HG03108 (cell line): ENCODE measurements at regions not wholly inside any gene's neighbourhood (a gene's known extent, or its start where the extent isn't known, plus 50 kb on each side); places are given as distances from the start of the nearest gene placed in this dataset.
"Not testable (repeated sequence)": the region's sequence is repeated elsewhere in the genome, so short reads cannot be mapped to it uniquely, and the experiment has no call there.

Source experiments
- ATAC-seq: cut with Tn5 transposase; IDR thresholded peaks from one replicate; pipeline ENCODE4 v1.9.1; 2021; ENCODE audit warnings: moderate library complexity; ENCODE audit not compliant: unreplicated experiment

DNA sequence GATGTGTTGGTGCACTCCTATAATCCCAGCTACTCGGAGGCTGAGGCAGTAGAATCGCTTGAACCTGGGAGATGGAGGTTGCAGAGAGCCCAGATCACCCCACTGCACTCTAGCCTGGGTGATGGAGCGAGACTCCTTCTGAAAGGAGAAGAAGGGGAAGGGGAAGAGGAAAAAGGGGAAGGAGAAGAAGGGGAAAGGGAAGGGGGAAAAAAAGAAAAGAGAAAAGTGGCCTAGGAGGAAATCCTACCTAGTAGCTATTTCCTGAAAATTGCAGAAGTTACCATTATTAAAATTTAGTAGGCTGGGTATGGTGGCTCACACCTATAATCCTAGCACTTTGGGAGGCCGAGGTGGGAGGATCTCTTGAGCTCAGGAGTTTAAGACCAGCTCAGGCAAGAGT is 67.4 kb downstream of the ARRDC3 start:
- no peak for ATAC-seq

DNA sequence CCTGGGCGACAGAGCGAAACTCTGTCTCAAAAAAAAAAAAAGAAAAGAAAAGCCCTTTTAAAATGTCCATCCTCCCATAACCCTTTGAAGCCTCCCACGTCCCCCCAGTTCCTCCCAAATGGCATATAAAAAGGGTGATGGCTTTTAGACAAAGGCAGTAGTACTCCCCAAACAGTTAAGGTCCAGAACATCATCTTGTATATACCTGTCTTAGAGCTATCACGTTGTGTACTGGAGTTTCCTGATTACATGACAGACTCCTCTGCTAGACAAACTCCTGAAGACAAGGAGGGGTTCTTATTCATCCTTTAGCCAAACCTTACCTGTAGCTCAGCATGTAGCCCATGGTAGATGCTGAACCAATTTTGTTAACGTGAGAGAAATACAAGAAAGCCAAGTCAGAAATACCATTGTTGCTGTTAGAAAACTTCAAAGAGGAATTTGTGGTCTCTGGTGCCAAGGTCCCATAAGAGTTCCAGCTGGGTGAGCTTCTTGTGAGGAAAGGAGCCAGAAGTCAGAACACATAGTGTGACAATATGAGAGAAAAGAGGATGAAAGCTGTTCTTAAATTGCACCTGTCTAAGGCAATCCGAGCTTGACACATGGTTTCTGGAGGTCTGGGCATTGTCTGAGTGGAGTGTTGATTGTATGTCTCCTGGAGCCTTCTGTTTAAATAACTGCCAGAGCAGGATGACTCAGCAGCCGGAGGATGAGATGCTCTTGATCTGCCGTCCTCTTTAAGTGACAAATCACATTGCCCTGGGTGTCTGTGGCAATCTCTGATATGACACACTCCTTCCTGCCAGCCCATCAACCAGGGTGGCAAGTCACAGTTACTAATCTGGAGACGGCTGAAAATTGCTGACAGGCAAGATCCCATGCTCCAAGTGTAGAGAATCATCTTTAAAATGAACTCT is 69.1 kb downstream of the ARRDC3 start:
- peak; percentile 43 for ATAC-seq

- no peak for ATAC-seq
Observed at GRCh38 chr5:91312698-91313097, 70.4 kb downstream of the ARRDC3 start.

- peak; percentile 97 for ATAC-seq
Observed at GRCh38 chr5:91311697-91312501, 71.2 kb downstream of the ARRDC3 start.

DNA sequence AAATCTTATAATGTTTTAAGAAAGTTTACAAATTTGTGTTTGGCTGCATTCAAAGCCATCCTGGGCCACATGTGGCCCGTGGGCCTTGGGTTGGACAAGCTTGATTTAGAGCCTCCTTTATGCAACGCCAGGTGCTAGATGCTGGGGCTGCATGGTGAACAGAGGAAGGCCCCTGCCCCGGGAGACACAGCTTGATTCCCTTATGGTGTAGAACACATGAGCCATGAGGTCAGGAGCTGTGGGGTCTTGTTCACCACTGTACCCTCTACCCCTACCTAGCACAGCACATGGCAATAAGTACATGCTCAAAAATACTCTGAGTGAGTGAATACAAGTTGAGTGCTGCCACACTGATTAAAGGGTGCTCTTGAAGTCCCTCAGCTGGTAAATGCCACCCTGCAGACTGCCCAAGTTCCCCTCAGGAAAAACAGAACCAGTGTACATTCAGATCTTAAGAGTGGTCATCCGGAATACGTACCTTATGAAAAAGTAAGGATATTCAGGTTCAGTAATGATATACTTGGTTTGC is 71.9 kb downstream of the ARRDC3 start:
- no peak for ATAC-seq

DNA sequence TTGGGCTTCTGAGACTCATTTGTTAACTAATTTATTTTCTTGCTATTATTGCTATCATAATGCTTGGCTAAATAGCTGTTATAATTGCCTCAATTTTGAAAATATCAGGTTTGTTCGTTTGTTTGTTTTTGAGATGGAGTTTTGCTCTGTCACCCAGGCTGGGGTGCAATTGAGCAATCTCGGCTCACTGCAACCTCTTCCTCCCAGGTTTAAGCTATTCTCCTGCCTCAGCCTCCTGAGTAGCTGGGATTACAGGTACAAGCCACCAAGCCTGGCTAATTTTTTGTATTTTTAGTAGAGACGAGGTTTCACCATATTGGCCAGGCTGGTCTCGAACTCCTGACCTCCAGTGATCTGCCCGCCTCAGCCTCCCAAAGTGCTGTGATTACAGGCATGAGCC is 75.0 kb downstream of the ARRDC3 start:
- ATAC-seq = not testable (repeated sequence)

- no peak for ATAC-seq
Observed at GRCh38 chr5:91307048-91307447, 76.1 kb downstream of the ARRDC3 start.

DNA sequence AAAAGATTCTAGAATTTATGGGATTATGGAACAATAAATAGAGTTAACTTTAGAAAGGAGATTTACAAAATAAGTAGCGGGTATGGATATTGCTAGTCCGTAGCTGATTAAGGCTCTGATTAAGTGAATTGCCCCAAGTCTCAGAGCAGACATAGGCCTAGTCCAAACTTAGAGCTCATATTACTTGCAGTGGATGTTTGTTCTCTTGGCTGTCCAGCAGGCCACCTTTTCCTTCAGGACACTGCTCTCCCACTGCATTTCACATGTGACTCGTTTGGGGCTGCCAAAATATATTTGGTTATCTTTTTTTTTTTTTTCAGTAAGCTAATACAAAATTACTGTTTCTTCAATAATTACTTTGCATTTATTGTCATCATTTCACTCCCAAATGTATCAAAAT is 76.6 kb downstream of the ARRDC3 start:
- no peak for ATAC-seq

- no peak for ATAC-seq
Observed at GRCh38 chr5:91305640-91306039, 77.5 kb downstream of the ARRDC3 start.

DNA sequence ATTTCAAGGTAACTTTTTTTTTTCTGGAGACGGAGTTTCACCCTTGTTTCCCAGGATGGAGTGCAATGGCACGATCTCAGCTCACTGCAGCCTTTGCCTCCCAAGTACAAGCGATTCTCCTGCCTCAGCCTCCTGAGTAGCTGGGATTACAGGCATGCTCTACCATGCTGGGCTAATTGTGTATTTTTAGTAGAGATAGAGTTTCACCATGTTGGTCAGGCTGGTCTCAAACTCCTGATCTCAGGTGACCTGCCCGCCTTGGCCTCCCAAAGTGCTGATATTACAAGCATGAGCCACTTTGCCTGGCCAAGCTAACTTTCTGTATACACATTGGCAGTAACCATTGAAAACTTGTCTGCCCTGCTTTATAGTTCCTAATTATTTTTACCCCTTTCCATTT is 79.1 kb downstream of the ARRDC3 start:
- not testable (repeated sequence) for ATAC-seq

DNA sequence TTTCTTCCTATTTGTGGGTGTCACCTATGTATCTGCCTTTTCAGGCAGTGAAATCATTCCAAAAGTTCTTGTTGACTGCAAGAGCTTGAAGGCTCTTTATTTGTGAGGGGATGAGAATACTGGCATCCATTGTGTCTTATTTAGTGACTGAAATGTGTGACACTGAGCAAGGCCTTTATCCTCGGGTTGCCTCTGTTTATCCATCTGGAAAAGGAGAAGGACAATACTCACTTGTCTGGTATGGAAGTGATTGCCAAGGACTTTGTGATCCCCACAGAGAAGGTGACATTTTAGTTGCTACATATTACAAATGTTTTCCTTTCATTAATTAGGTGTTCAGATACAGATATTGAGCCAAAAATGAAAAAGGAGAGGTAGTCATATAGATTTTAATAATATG is 80.2 kb downstream of the ARRDC3 start:
- no peak for ATAC-seq

GRCh38 chr5:91302305-91302704 is 80.8 kb downstream of the ARRDC3 start:
- no peak for ATAC-seq

DNA sequence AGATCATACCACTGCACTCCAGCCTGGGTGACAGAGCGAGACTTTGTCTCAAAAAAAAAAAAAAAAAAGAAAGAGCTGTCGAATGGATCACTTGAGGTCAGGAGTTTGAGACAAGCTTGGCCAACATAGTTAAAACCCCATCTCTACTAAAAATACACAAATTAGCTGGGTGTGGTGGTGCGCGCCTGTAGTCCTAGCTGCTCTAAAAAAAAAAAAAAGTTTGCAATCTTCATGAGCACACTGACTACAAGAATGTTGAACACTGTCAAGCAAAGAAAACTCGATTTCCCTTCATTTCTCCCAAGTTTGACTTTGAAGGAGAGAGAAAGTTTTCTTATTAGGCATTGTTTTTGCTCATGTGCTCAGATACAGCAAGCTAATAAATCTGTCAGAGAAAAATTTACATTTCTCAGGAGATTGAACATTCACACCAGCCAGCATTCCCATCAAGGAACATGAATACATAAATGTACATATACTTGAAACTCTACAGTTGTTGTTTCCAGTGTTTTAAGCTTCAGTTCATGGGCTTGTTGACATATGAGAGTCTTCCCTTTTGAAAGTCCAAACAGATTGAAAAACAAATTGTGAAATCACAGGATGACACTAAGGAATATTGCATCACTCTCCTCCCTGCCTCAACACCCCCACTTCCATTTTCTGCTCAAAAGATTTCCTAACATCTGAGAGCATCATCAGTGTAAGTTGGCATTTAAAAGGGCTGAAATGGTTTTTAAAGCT is 81.8 kb downstream of the ARRDC3 start:
- ATAC-seq = no peak

DNA sequence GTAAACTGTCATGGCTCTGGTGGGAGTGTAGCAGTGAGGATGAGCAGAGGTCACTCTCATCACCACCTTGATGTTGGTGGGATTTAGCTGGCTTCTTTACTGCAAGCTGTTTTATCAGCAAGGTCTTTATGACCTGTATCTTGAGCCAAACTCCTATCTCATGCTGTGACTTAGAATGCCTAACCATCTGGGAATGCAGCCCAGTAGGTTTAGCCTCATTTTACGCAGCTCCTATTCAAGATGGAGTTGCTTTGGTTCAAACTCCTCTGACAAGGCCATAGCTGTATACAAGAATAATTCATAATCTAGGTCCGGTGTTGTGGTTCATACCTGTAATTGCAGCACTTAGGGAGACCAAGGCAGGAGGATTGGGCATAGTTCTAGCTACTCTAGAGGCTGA is 85.1 kb downstream of the ARRDC3 start:
- ATAC-seq = no peak

GRCh38 chr5:91296674-91297143 is 86.4 kb downstream of the ARRDC3 start:
- ATAC-seq = no peak

DNA sequence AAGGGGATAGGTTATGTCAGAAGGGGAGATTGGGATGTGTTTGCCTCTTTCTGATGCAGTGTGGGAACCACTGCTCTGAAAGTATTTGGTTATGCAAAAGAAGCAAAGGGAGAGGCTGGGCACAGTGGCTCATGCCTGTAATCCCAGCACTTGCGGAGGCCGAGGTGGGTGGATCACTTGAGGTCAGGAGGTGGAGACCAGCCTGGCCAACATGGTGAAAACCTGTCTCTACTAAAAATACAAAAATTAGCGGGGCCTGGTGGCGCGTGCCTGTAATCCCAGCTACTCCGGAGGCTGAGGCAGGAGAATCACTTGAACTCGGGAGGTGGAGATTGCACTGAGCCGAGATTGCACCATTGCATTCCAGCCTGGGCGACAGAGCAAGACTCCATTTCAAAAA is 87.0 kb downstream of the ARRDC3 start:
- ATAC-seq = not testable (repeated sequence)

DNA sequence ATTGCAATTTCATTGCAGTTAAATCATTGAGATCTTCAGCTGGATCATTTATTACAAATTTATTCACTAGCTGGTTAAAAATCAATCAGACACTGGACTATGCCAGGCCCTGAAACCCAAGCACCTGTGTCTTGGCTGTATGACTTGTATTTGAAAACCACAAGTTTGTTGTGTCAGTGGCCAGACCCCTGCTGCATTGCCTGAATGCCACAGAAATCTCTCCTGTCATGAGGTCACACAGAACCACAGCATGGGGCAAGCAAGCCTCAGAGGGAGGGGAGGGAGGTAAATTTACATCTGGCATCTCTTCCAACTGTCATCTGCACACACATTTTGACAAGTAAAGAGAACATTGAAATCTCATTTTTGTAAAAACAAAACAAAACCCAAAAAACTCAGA is 90.0 kb downstream of the ARRDC3 start:
- peak; percentile 99 for ATAC-seq

GRCh38 chr5:91291628-91292569 is 91.2 kb downstream of the ARRDC3 start:
- no peak for ATAC-seq

GRCh38 chr5:91288118-91288916 is 94.8 kb downstream of the ARRDC3 start:
- no peak for ATAC-seq
